Heart right ventricle (tissue), 16 donors: ENCODE measurements at regions not wholly inside any gene's neighbourhood (a gene's known extent, or its start where the extent isn't known, plus 50 kb on each side); places are given as distances from the start of the nearest gene placed in this dataset.

ENCODE experiments used
- ATAC-seq, 8 donors: fragments of 200-7000 bp; cut with Tn5 transposase; one replicate each; pipeline ENCODE4 v1.9.1; 2020; ENCODE audit warnings: mild to moderate bottlenecking in 8 of 8, moderate library complexity in 8 of 8, moderate number of reproducible peaks in 1 of 8
- DNase-seq, 2 donors: peaks; one replicate each; pipeline ENCODE4 v3.0.0-alpha.2; 2020
- H3K27ac ChIP-seq, 10 donors: fragments of 200-600 bp; sonication (generic) in 2 of 10; one replicate each; pipeline versions ENCODE4 v1.5.0 to v1.8.0; 2020 to 2022; ENCODE audit warnings: mild to moderate bottlenecking in 3 of 10
- H3K27me3 ChIP-seq, 7 donors: fragments of 200-600 bp; one replicate each; pipeline ENCODE4 v1.8.0; 2021 to 2022; ENCODE audit warnings: mild to moderate bottlenecking in 2 of 7
- H3K36me3 ChIP-seq, 9 donors: fragments of 200-600 bp; sonication (generic) in 1 of 9; one replicate each; pipeline versions ENCODE4 v1.5.0 to v1.8.0; 2020 to 2022; ENCODE audit warnings: mild to moderate bottlenecking in 2 of 9
- H3K4me1 ChIP-seq, 9 donors: fragments of 200-600 bp; sonication (generic) in 1 of 9; one replicate each; pipeline versions ENCODE4 v1.5.0 to v1.8.0; 2020 to 2022; ENCODE audit warnings: mild to moderate bottlenecking in 4 of 9
- H3K4me3 ChIP-seq, 10 donors: fragments of 200-600 bp; sonication (generic) in 2 of 10; one replicate each; pipeline versions ENCODE4 v1.5.0 to v1.8.0; 2020 to 2022; ENCODE audit warnings: mild to moderate bottlenecking in 7 of 10, moderate library complexity in 2 of 10
- H3K9me3 ChIP-seq, 11 donors: fragments of 200-600 bp in 10 of 11; sonication (generic) in 2 of 11; one replicate each; pipeline versions ENCODE4 v1.5.0 to v1.8.0; 2013 to 2022; ENCODE audit warnings: mild to moderate bottlenecking in 2 of 11, control low read depth in 1 of 11, moderate library complexity in 1 of 11
- CTCF ChIP-seq, 9 donors: fragments of 200-600 bp; sonication (generic) in 2 of 9; IDR thresholded peaks; one replicate each; pipeline versions ENCODE4 v1.5.0 to v1.8.0; 2021 to 2022; ENCODE audit warnings: antibody characterized with exemption in 9 of 9, mild to moderate bottlenecking in 5 of 9, moderate library complexity in 1 of 9
- WGBS, 2 donors: extraction: QIAGEN DNeasy Blood & Tissue Kit; methylation state at CpG; one replicate each; pipeline ENCODE4 v1.1.7; 2013; ENCODE audit warnings: inconsistent platforms in 1 of 2; 5-methylcytosine and 5-hydroxymethylcytosine counted together
- intact Hi-C, 10 donors: fragments of 100-400 bp; cut with DNase I; formaldehyde crosslinking; loops; one replicate each; pipeline versions ENCODE4 v1.11.1 to v1.14.2; 2022
- donor health status: Arrhythmogenic right ventricular cardiomyopathy.
- donor health status: ischemic (EF 13 %, LVEDD 7.1; RV severe dilation, severe dysfunction).
- donor health status: healthy with polysubstance abuse.
- donor health status: DM: no; HTN: yes; CAD: no.
- donor health status: DM: no; HTN: no; CAD: no.
- donor health status: ischemic (EF 25% LVEDD 6.9; RV normal size, moderate dysfunction).
- donor health status: ischemic (EF 25% LVEDD 5.7; RV mildly dilated, moderate dysfunction).
- donor health status: healthy.
- donor health status: DM: yes; HTN: yes; CAD: no.
- donor health status: Ischemic cardiomyopathy.
- donor health status: ischemic (EF 35%, LVEDD 5.7; RV mildly dilated, moderate dysfunction).
- donor health status: nonischemic (EF 11% LVEDD 7.7; RV severe dilation, severe dysfunction).
- donor health status: DM: yes; HTN: yes; CAD: no.
- donor health status: PGD.
- donor health status: ischemic (EF 29% LVEDD 5.4; RV normal size, mild dysfunction).
- donor health status: nonischemic (EF 23%, LVEDD 6.1; RV moderate dilation, normal function).

- intact Hi-C loops: no loop called here
- H3K27ac ChIP-seq: no peak overlapping the region
- DNase-seq: no peak
- no peak for ATAC-seq
- no peaks in the 10 kb centered on the region for H3K36me3 ChIP-seq
- no peaks in the 10 kb centered on the region for H3K4me1 ChIP-seq
- H3K9me3 ChIP-seq: peaks cover 0 to 4% (median 0%) of the 10 kb centered on the region in 11 donors
- H3K27me3 ChIP-seq: peaks cover 0 to 10% (median 0%) of the 10 kb centered on the region in 7 donors
- 75 to 76% methylated on average over 4 of the region's 4 CpGs for WGBS, 2 donors
- no peak overlapping the region for H3K4me3 ChIP-seq
- no peak for TF ChIP-seq CTCF (IDR thresholded peaks at IDR 0.05)
Measured at GRCh38 chr20:52542131-52542530, 350.6 kb upstream of the ZFP64 start.

DNA sequence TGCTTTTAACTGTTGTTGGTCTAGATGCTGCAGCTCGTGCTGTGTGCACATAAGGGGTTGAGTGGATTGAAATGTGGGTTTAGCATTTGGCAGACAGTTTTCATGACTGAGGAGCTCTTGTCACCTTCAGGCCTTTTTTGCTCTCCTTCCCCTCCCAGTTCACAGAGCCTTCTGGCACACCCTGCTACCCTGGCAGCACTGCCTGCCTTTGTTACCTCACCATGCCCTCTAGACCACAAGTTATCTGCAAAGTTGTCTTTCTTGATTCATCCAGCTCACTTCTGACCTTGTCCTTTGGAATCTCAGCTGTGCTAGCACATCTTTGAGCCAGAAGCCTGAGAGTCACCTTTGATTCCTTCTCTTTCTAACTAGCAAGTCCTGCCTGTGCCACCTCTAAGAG lies 348.9 kb upstream of the ZFP64 start:
- no peak for DNase-seq
- H3K27ac ChIP-seq: no peak overlapping the region
- no peak overlapping the region for H3K4me3 ChIP-seq
- peaks cover 0 to 13% (median 0%) of the 10 kb centered on the region in 7 donors for H3K27me3 ChIP-seq
- no peak for TF ChIP-seq CTCF (IDR thresholded peaks at IDR 0.05)
- 65 to 81% methylated on average over 1 of the region's 1 CpG for WGBS, 2 donors
- H3K36me3 ChIP-seq: no peaks in the 10 kb centered on the region
- ATAC-seq: no peak
- intact Hi-C loops: no loop called here
- H3K9me3 ChIP-seq: peaks cover 0 to 4% (median 0%) of the 10 kb centered on the region in 11 donors
- no peaks in the 10 kb centered on the region for H3K4me1 ChIP-seq

- DNase-seq: no peak
- H3K27me3 ChIP-seq: peaks cover 0 to 13% (median 0%) of the 10 kb centered on the region in 7 donors
- H3K9me3 ChIP-seq: peaks cover 0 to 4% (median 0%) of the 10 kb centered on the region in 11 donors
- H3K27ac ChIP-seq: no peak overlapping the region
- 81 to 87% methylated on average over 2 of the region's 2 CpGs for WGBS, 2 donors
- intact Hi-C loops: no loop called here
- no peak for TF ChIP-seq CTCF (IDR thresholded peaks at IDR 0.05)
- no peak for ATAC-seq
- H3K4me1 ChIP-seq: no peaks in the 10 kb centered on the region
- no peak overlapping the region for H3K4me3 ChIP-seq
- H3K36me3 ChIP-seq: no peaks in the 10 kb centered on the region
Measured at GRCh38 chr20:52539891-52540290, 348.3 kb upstream of the ZFP64 start.

- intact Hi-C loops: no loop called here
- H3K4me1 ChIP-seq: no peaks in the 10 kb centered on the region
- no peak for DNase-seq
- H3K36me3 ChIP-seq: no peaks in the 10 kb centered on the region
- no peak overlapping the region for H3K4me3 ChIP-seq
- H3K9me3 ChIP-seq: no peaks in the 10 kb centered on the region
- 86% methylated on average over 8 of the region's 8 CpGs for WGBS, 2 donors
- TF ChIP-seq CTCF (IDR thresholded peaks at IDR 0.05): no peak
- ATAC-seq: no peak
- no peak overlapping the region for H3K27ac ChIP-seq
- H3K27me3 ChIP-seq: peaks cover 0 to 13% (median 0%) of the 10 kb centered on the region in 7 donors
Measured at GRCh38 chr20:52536841-52537400, 345.3 kb upstream of the ZFP64 start.
